ENCODE measurements at regions not wholly inside any gene's neighbourhood (a gene's known extent, or its start where the extent isn't known, plus 50 kb on each side); places are given as distances from the start of the nearest gene placed in this dataset.

- DNase-seq = no peak
These were observed 145.5 kb upstream of the SOX9 start for GRCh38 chr17:71975331-71975801.

GRCh38 chr17:71976011-71976649 lies 144.7 kb upstream of the SOX9 start:
- no peak for DNase-seq

DNA sequence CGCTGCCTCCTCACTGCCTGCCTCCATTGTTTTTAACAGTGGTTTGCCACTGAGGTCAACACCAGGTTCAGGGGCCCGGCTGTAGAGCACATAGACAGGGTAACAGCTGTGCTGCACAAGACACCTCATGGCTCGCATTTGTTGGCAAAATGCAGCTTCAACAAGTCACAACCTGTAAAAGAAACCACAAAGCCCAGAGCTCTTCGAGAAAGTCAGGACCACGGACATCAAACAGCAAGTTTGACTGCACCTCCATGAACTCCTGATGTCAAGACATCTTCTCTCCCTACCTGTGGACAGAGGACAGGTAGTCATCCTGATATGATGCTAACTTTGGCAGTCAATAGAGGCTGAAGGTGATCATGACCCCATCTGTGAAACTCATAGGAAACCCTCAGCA lies 142.4 kb upstream of the SOX9 start:
- DNase-seq = no peak

DNA sequence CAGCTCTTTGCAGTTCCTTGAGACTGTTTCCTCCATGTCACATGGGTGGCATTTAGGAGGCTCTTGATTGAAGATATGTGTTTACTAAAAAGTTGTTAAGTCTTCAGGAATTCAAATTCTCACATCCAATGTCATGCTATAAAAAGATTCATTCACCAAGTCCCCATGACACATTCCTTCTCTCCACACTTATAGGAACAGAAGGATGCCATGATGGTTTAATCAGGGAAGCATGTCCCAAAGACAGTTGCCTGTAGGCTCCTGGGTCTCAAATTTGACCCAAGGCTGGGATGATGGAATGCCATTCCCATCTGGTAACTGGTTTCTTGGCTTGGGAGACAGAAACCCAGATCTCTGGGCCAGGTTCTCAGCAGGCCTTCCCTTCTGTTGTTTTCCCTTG lies 140.6 kb upstream of the SOX9 start:
- DNase-seq = no peak

- DNase-seq = no peak
These were observed 137.0 kb upstream of the SOX9 start for GRCh38 chr17:71983828-71984227.

DNA sequence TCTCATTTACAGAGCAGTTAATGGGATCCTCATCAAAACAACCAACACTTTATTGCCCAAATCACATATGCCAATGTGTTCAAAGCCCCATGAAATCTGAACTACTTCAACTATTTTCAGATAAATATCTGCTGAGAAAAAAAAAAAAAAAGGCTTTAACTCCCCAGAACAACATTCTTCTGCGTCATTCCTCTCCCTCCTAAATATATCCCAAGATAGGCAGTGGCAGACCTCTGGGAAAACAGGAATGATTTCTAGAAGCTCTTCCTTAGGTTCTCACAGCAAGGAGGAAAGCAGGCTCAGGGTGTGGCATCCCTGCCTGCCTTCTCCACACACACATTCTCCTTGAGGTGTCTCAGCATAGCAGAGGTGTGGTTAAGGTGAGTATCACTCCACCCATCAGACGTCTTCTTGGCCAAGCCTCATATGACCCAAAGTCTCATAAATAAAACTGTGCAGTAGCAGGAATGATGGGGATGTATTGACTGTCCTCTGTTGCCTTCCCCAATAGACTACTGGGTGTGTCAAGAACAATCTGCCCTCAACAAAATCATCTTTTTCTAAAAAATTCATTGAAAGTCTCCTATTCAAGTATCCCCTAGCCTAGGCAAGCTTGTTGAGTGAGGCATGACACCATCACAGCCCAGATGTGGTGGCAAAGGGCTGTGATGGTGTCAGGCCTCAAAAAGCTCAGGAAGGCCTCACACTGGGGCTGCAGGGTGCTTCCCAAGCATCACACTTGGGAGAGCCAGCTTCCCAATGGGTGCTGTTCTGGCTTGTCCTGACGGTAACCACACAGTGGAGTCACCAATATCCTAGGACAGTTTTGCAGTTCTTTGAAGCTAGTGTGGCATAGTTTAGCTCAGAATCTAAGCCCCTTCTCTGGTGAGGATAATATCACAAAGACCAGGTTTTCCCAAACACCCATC lies 135.4 kb upstream of the SOX9 start:
- no peak for DNase-seq

GRCh38 chr17:71986886-71987285 lies 133.9 kb upstream of the SOX9 start:
- DNase-seq = no peak

DNA sequence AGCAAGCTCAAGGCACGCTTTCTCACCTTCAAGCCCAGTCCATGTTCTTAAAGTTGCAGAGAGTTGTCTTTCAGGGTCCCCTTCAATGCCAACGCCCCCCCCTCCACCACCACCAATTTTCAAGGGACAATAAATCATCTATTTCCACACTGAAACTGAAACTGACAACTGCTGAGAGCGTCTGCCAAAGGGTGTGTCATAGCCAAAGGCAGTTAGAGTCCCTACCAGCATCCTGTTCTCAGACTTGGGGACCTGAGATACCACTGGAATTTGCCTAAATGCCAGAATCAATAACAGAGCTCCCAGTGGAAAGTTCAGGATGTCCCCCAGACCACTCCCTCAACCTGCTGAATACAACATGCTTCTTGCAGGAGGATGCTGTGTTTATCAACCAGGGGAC lies 133.2 kb upstream of the SOX9 start:
- DNase-seq = no peak

- no peak for DNase-seq
These were observed 131.7 kb upstream of the SOX9 start for GRCh38 chr17:71989117-71989516.

GRCh38 chr17:71993363-71993762 lies 127.5 kb upstream of the SOX9 start:
- no peak for DNase-seq

GRCh38 chr17:71995590-71995989 lies 125.2 kb upstream of the SOX9 start:
- no peak for DNase-seq

DNA sequence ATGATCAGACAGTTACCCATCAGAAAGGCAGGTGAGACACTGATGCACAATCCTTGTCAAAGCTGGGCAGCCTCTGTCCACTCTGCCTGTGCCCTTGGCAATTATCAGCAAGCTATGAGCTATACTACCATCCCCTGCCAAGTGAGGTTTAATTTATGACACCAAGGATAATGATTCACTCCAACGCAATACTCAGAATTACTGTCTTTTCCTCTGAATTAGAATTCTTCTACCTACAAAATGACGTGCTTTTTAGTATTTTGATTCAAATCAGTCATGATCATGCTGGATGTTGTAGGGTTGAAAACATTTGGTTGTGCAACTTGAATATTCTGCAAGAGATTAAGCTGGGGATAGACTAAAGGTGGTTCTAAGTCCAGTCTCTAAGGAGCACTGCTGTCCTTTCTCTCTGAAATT lies 116.8 kb upstream of the SOX9 start:
- DNase-seq = no peak

GRCh38 chr17:72004611-72005331 lies 116.0 kb upstream of the SOX9 start:
- DNase-seq = no peak

DNA sequence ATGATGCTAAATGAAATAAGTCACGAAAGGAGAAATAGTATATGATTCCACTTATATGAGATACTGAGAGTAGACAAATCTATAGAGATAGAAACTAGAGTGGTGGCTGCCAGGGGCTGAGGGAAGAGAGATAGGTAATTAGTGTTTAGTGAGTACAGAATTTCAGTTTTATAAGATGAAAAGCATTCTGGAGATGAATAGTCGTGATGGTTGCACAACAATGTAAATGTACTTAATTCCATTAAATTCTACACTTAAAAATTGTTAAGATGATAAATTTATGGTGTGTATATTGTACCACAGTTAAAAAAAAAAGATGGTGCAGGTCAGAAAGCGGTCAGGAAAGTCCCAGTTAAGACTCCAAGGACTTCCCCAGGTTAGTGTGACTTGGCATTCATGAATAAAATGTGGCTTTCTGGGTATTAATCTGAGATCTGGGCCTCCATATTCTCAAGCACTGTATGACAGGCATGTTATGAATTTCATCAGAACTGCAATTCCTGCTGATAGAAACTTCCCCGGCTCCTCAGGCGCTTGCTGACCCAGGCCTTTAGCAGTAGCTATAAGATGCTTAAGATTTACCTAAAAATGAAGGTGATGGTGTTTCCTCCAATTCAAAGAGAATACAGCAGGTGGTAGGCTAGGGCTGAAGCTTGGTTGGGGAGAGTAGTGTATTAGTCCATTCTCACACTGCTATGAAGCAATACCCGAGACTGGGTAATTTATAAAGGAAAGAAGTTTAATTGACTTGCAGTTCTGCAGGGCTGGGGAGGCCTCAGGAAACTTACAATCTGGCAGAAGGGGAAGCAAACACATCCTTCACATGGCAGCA lies 115.3 kb upstream of the SOX9 start:
- DNase-seq = no peak

DNA sequence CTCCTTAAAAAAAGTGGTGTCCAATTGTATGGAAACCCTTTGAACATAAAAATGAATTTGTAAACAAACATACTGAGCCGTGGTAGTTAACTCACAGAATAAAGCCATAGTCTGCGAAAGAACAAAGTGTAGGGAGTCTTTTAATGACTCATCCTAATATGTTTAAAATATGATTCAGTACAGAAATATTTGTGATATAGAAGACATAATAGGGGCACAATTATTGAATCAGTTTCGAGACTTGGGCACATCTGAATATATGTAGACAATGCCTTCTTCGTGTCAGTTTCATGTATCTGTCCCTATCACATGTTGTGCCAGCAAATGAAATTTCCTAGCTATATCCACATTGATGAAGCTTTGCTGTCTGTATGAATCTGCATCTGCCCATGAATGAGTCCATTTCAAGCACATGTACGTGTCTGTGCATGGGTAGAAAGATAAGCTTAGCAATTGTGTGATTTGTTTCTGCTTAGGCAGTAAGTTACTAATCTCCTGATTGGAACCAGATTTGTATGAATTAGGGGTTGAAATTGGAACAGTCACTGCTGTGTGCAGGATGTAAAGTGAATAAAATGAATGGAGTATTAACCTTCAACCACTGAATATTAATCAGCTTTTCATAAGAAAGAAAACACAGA lies 112.5 kb upstream of the SOX9 start:
- DNase-seq = no peak

DNA sequence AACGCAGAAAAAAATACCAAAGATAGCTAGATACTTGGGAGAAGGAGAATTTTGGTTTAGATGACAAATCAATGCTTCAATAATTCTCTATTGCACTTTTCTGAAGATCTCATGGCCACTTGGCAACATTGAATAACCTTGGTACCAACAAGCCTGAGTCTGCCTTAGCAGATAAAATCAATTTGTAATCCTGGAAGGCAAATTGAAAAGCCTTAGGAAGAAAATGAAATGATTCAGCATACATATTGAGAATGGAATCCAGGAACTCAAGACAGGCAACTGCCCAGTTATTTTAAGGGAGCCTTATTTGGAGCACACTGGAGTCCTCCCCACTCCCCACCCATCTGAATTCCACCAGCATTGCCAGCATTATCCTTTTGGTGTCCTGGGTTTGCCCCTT lies 109.3 kb upstream of the SOX9 start:
- no peak for DNase-seq

DNA sequence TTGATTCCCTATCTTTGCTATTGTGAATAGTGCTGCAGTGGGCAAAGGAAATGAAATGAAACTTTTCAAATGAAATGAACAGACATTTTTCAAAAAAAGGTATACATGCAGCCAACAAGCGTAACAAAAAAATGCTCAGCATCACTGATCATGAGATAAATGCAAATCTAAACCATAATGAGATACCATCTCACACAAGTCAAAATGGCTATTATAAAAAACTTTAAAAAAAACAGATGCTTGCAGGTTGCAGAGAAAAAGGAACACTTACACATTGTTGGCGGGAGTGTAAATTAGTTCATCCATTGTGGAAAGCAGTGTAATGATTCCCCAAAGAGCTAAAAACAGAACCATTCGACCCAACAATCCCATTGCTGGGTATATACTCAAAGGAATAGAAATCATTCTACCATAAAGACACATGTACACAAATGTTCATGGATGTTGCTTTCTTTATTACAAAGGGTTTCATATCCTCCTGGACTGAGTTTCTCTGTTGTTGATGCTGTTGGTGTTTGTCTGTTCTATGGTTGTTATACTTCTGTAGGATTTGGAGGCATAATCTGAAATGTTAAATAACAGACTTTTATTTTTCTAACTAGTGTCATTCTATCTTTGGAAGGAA lies 99.3 kb upstream of the SOX9 start:
- no peak for DNase-seq

GRCh38 chr17:72022328-72023275 lies 98.2 kb upstream of the SOX9 start:
- no peak for DNase-seq

DNA sequence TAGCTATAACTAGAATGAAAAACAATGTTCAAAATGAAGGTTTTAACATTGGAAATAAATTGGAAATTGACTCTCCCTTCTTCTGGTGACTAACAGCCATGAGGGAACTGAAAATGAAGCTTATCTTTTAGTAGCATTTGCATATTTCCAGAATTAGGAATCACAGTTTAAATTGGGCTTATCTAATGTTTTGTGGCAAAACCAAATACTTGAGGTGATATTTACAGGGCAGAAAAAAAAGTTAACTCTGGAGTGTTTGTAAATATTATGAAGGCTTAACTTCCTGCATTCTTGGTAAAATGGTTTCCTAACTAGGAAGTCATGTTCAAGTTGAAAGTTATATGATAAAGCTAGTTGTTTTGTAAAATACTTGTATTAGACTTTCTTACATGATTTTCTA lies 96.4 kb upstream of the SOX9 start:
- DNase-seq = no peak

DNA sequence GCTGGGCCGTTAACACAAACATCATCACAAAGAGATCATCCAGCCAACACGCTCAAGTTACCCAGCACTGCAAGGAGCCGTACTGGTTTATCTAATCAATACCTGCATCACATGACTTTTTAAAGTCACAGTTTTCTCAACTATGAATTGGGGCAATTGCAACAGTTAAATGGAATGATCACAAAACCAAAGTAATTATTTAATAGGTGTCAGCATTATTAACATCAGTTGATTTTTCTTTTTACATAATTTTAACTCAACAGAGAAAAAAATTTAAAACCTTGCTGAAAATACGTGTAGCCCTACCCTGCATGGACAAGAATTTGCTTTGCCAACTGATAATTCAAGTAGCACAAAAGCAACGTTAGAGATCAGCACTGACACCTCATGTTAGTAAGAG lies 95.7 kb upstream of the SOX9 start:
- DNase-seq = no peak
